HL-60 (cell line): ENCODE measurements at regions not wholly inside any gene's neighbourhood (a gene's known extent, or its start where the extent isn't known, plus 50 kb on each side); places are given as distances from the start of the nearest gene placed in this dataset.

Experiments used
- DNase-seq, 2 experiments: peaks; one replicate each; pipeline ENCODE4 v3.0.0-alpha.2; 2010 to 2020; ENCODE audit warnings: low read depth in 1 of 2, low spot score in 1 of 2
- H3K27ac ChIP-seq: fragments of 250-450 bp; sonication (Bioruptor Pico); replicated peaks from 2 replicates; pipeline ENCODE4 v1.5.1; 2020; ENCODE audit warnings: mild to moderate bottlenecking, moderate library complexity
- H3K27me3 ChIP-seq: fragments of 250-450 bp; sonication (Bioruptor Pico); 2 replicates; pipeline ENCODE4 v1.5.1; 2021; ENCODE audit warnings: mild to moderate bottlenecking, moderate library complexity; ENCODE audit not compliant: insufficient read depth, poor library complexity, severe bottlenecking
- H3K4me3 ChIP-seq: replicated peaks from 2 replicates; pipeline ENCODE4 v1.5.1; 2011; ENCODE audit warnings: mild to moderate bottlenecking, control low read depth, low read length; ENCODE audit not compliant: insufficient read depth
- CTCF ChIP-seq: IDR thresholded peaks from one replicate; pipeline ENCODE4 v1.5.1; 2011; ENCODE audit warnings: low read length, control low read depth, inconsistent platforms; ENCODE audit not compliant: insufficient read depth
- GABPA ChIP-seq: IDR thresholded peaks from 2 replicates; pipeline ENCODE4 v1.6.1; 2012; ENCODE audit warnings: low read depth
- POLR2AphosphoS5 ChIP-seq: IDR thresholded peaks from 2 replicates; pipeline ENCODE4 v1.6.1; 2012; ENCODE audit warnings: low read depth
- REST ChIP-seq: IDR thresholded peaks from 2 replicates; pipeline ENCODE4 v1.6.1; 2012; ENCODE audit warnings: low read depth; ENCODE audit not compliant: insufficient replicate concordance
- SPI1 ChIP-seq: IDR thresholded peaks from 2 replicates; pipeline ENCODE4 v1.6.1; 2012; ENCODE audit warnings: low read depth, mild to moderate bottlenecking, borderline replicate concordance

- H3K27me3 ChIP-seq = no peaks in the 10 kb centered on the region
- H3K4me3 ChIP-seq = no peak overlapping the region
- no peak overlapping the region for H3K27ac ChIP-seq
- no peak for TF ChIP-seq GABPA
- TF ChIP-seq REST = no peak
- TF ChIP-seq POLR2AphosphoS5 = no peak
- TF ChIP-seq CTCF = no peak
- no peak for TF ChIP-seq SPI1
- no peak for DNase-seq
Measured at GRCh38 chr10:111556666-111557065, 479.8 kb downstream of the ADRA2A start.

GRCh38 chr10:111558211-111558610 is 481.4 kb downstream of the ADRA2A start:
- Histone ChIP-seq H3K4me3 (no peak overlapping the region), H3K27ac (no peak overlapping the region), H3K27me3 (no peaks in the 10 kb centered on the region)
- no peak for TF ChIP-seq CTCF
- TF ChIP-seq SPI1 = no peak
- no peak for TF ChIP-seq POLR2AphosphoS5
- no peak for TF ChIP-seq GABPA
- TF ChIP-seq REST = no peak
- DNase-seq = no peak

GRCh38 chr10:111560027-111560426 is 483.2 kb downstream of the ADRA2A start:
- Histone ChIP-seq H3K27ac (no peak overlapping the region), H3K27me3 (no peaks in the 10 kb centered on the region), H3K4me3 (no peak overlapping the region)
- DNase-seq = no peak
- TF ChIP-seq POLR2AphosphoS5 (no peak), CTCF (no peak), SPI1 (no peak), REST (no peak), GABPA (no peak)
